WTC11 (cell line): ENCODE measurements at regions not wholly inside any gene's neighbourhood (a gene's known extent, or its start where the extent isn't known, plus 50 kb on each side); places are given as distances from the start of the nearest gene placed in this dataset.

ENCODE experiments used
- ATAC-seq: fragments of 200-7000 bp; cut with Tn5 transposase; 2 replicates; pipeline ENCODE4 v1.10.0; 2021; ENCODE audit warnings: mild to moderate bottlenecking, moderate library complexity
- CTCF ChIA-PET: fragments of 300-600 bp; sonication (Branson Sonifier 250); formaldehyde crosslinking; loops from one replicate; lab custom pipeline; 2021; ENCODE audit warnings: antibody characterized with exemption; lab: Charles Lee
- POLR2A ChIA-PET: fragments of 350-600 bp; sonication (Branson Sonifier 250); formaldehyde crosslinking; loops from one replicate; lab custom pipeline; 2021; ENCODE audit warnings: antibody characterized with exemption; lab: Charles Lee
- DNase-seq: peaks from one replicate; pipeline ENCODE4 v3.0.0; 2021; ENCODE audit warnings: low spot score
- H3K27ac Mint-ChIP-seq: 2 replicates; pipeline ENCODE4 v1.8.0; 2021; ENCODE audit warnings: mixed read lengths
- H3K27me3 Mint-ChIP-seq: 2 replicates; pipeline ENCODE4 v1.8.0; 2021; ENCODE audit warnings: low read depth, mild to moderate bottlenecking, moderate library complexity, mixed read lengths
- H3K36me3 Mint-ChIP-seq: 2 replicates; pipeline ENCODE4 v1.8.0; 2021; ENCODE audit warnings: mixed read lengths
- H3K4me1 Mint-ChIP-seq: 2 replicates; pipeline ENCODE4 v1.8.0; 2022; ENCODE audit warnings: mixed read lengths
- H3K4me3 Mint-ChIP-seq: 2 replicates; pipeline ENCODE4 v1.8.0; 2021; ENCODE audit warnings: mild to moderate bottlenecking, moderate library complexity, mixed read lengths
- H3K9me3 Mint-ChIP-seq: 2 replicates; pipeline ENCODE4 v1.8.0; 2021; ENCODE audit warnings: mixed read lengths
- AR ChIP-seq: fragments of 250-450 bp; sonication (Bioruptor Pico); IDR thresholded peaks from 2 replicates; pipeline ENCODE4 v1.9.0; 2021; ENCODE audit warnings: mild to moderate bottlenecking
- ATF1 ChIP-seq: sonication (generic); formaldehyde crosslinking; IDR thresholded peaks from 2 replicates; pipeline ENCODE4 v1.8.1; 2023; ENCODE audit warnings: mild to moderate bottlenecking, moderate library complexity, missing genetic modification reagents
- CBFB ChIP-seq: sonication (generic); formaldehyde crosslinking; IDR thresholded peaks from 2 replicates; pipeline ENCODE4 v1.8.1; 2022; ENCODE audit warnings: mild to moderate bottlenecking, low read depth, missing genetic modification reagents
- ELF4 ChIP-seq: sonication (generic); formaldehyde crosslinking; IDR thresholded peaks from 2 replicates; pipeline ENCODE4 v1.8.1; 2022; ENCODE audit warnings: low read depth, mild to moderate bottlenecking, moderate library complexity, missing genetic modification reagents
- EMX1 ChIP-seq: fragments of 250-450 bp; sonication (Bioruptor Pico); IDR thresholded peaks from 2 replicates; pipeline ENCODE4 v1.8.0; 2021; ENCODE audit warnings: mild to moderate bottlenecking
- GABPB1 ChIP-seq: sonication (generic); formaldehyde crosslinking; IDR thresholded peaks from 2 replicates; pipeline ENCODE4 v1.8.1; 2023; ENCODE audit warnings: mild to moderate bottlenecking, missing genetic modification reagents
- HMGA2 ChIP-seq: fragments of 250-450 bp; sonication (Bioruptor Pico); IDR thresholded peaks from 2 replicates; pipeline ENCODE4 v1.4.0; 2021; ENCODE audit warnings: mild to moderate bottlenecking, moderate library complexity
- JAZF1 ChIP-seq: fragments of 250-450 bp; sonication (Bioruptor Pico); IDR thresholded peaks from 2 replicates; pipeline ENCODE4 v1.9.0; 2021; ENCODE audit warnings: moderate library complexity, mild to moderate bottlenecking, inconsistent platforms
- KAT7 ChIP-seq: sonication (generic); formaldehyde crosslinking; IDR thresholded peaks from 2 replicates; pipeline ENCODE4 v1.8.1; 2023; ENCODE audit warnings: missing genetic modification reagents, mild to moderate bottlenecking, borderline replicate concordance
- MYBL2 ChIP-seq: sonication (generic); formaldehyde crosslinking; IDR thresholded peaks from 2 replicates; pipeline ENCODE4 v1.8.1; 2023; ENCODE audit warnings: mild to moderate bottlenecking, moderate library complexity, missing genetic modification reagents
- NFATC4 ChIP-seq: fragments of 250-450 bp; sonication (Bioruptor Pico); IDR thresholded peaks from 2 replicates; pipeline ENCODE4 v1.9.0; 2021; ENCODE audit warnings: mild to moderate bottlenecking
- NR1H2 ChIP-seq: sonication (generic); formaldehyde crosslinking; IDR thresholded peaks from 2 replicates; pipeline ENCODE4 v1.9.0; 2021; ENCODE audit warnings: mild to moderate bottlenecking, moderate library complexity, missing genetic modification reagents
- TCF7 ChIP-seq: sonication (generic); formaldehyde crosslinking; IDR thresholded peaks from 2 replicates; pipeline ENCODE4 v1.8.0; 2022; ENCODE audit warnings: mild to moderate bottlenecking, low read depth, missing genetic modification reagents, moderate library complexity
- TEAD4 ChIP-seq: sonication (generic); formaldehyde crosslinking; IDR thresholded peaks from 2 replicates; pipeline ENCODE4 v1.8.0; 2022; ENCODE audit warnings: mild to moderate bottlenecking, missing genetic modification reagents
- USF1 ChIP-seq: sonication (generic); formaldehyde crosslinking; IDR thresholded peaks from 2 replicates; pipeline ENCODE4 v1.8.0; 2022; ENCODE audit warnings: mild to moderate bottlenecking, missing genetic modification reagents
- ZMAT4 ChIP-seq: fragments of 250-450 bp; sonication (Bioruptor Pico); IDR thresholded peaks from 2 replicates; pipeline ENCODE4 v1.9.0; 2021; ENCODE audit warnings: mild to moderate bottlenecking
- ZNF281 ChIP-seq: sonication (generic); formaldehyde crosslinking; IDR thresholded peaks from 2 replicates; pipeline ENCODE4 v1.8.0; 2023; ENCODE audit warnings: mild to moderate bottlenecking, missing genetic modification reagents
- ZNF396 ChIP-seq: fragments of 250-450 bp; sonication (Bioruptor Pico); IDR thresholded peaks from 2 replicates; pipeline ENCODE4 v1.8.0; 2021; ENCODE audit warnings: mild to moderate bottlenecking, moderate library complexity, borderline replicate concordance
- ZNF512 ChIP-seq: sonication (generic); formaldehyde crosslinking; IDR thresholded peaks from 2 replicates; pipeline ENCODE4 v1.8.1; 2022; ENCODE audit warnings: missing genetic modification reagents, borderline replicate concordance
- TF ChIP-seq, protein P1 (sequence below): sonication (generic); formaldehyde crosslinking; IDR thresholded peaks from 2 replicates; pipeline ENCODE4 v1.8.1; 2023; ENCODE audit warnings: mild to moderate bottlenecking, missing genetic modification reagents, borderline replicate concordance
- TF ChIP-seq, protein P2 (sequence below): sonication (generic); formaldehyde crosslinking; IDR thresholded peaks from 2 replicates; pipeline ENCODE4 v1.8.0; 2022; ENCODE audit warnings: mild to moderate bottlenecking, missing genetic modification reagents

- TF ChIP-seq, protein P1, sequence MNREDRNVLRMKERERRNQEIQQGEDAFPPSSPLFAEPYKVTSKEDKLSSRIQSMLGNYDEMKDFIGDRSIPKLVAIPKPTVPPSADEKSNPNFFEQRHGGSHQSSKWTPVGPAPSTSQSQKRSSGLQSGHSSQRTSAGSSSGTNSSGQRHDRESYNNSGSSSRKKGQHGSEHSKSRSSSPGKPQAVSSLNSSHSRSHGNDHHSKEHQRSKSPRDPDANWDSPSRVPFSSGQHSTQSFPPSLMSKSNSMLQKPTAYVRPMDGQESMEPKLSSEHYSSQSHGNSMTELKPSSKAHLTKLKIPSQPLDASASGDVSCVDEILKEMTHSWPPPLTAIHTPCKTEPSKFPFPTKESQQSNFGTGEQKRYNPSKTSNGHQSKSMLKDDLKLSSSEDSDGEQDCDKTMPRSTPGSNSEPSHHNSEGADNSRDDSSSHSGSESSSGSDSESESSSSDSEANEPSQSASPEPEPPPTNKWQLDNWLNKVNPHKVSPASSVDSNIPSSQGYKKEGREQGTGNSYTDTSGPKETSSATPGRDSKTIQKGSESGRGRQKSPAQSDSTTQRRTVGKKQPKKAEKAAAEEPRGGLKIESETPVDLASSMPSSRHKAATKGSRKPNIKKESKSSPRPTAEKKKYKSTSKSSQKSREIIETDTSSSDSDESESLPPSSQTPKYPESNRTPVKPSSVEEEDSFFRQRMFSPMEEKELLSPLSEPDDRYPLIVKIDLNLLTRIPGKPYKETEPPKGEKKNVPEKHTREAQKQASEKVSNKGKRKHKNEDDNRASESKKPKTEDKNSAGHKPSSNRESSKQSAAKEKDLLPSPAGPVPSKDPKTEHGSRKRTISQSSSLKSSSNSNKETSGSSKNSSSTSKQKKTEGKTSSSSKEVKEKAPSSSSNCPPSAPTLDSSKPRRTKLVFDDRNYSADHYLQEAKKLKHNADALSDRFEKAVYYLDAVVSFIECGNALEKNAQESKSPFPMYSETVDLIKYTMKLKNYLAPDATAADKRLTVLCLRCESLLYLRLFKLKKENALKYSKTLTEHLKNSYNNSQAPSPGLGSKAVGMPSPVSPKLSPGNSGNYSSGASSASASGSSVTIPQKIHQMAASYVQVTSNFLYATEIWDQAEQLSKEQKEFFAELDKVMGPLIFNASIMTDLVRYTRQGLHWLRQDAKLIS (CRISPR knock-in tag), result no peak
- TF ChIP-seq, all 79 proteins: peak for 0
Measured at GRCh38 chr10:25692761-25693160, 241.3 kb upstream of the MYO3A start (continued).

GRCh38 chr10:25694206-25694933, 239.7 kb upstream of the MYO3A start:
- Mint-ChIP-seq H3K4me1 (no peaks in the 10 kb centered on the region), H3K36me3 (no peaks in the 10 kb centered on the region), H3K27me3 (no peaks in the 10 kb centered on the region; the same call in 1 of the 2 replicates), H3K4me3 (no peak overlapping the region), H3K9me3 (peaks cover 7% of the 10 kb centered on the region), H3K27ac (no peak overlapping the region)
- TF ChIP-seq EMX1 (CRISPR knock-in tag) (no peak), NFATC4 (CRISPR knock-in tag) (no peak), KAT7 (CRISPR knock-in tag) (no peak), TEAD4 (CRISPR knock-in tag) (no peak), ATF1 (CRISPR knock-in tag) (no peak), GABPB1 (CRISPR knock-in tag) (no peak), ELF4 (CRISPR knock-in tag) (no peak), HMGA2 (CRISPR knock-in tag) (no peak), TCF7 (no peak), MYBL2 (CRISPR knock-in tag) (no peak), ZMAT4 (CRISPR knock-in tag) (no peak), USF1 (CRISPR knock-in tag) (no peak), NR1H2 (CRISPR knock-in tag) (no peak), ZNF396 (no peak)
- CTCF ChIA-PET, result no interaction called here
- peak; percentile 22; the same call in 1 of the 2 replicates for ATAC-seq
- POLR2A ChIA-PET, result no interaction called here
- DNase-seq, result no peak

- ChIA-PET POLR2A (no interaction called here), CTCF (no interaction called here)
- ATAC-seq, result no peak
- Mint-ChIP-seq H3K27ac (no peak overlapping the region), H3K36me3 (no peaks in the 10 kb centered on the region), H3K9me3 (peaks cover 7% of the 10 kb centered on the region), H3K4me3 (no peak overlapping the region), H3K4me1 (no peaks in the 10 kb centered on the region), H3K27me3 (no peaks in the 10 kb centered on the region; the same call in 1 of the 2 replicates)
- DNase-seq, result no peak
- TF ChIP-seq JAZF1 (CRISPR knock-in tag) (no peak), AR (CRISPR knock-in tag) (no peak), NR1H2 (CRISPR knock-in tag) (no peak), CBFB (no peak), ZNF512 (no peak), ZNF281 (CRISPR knock-in tag) (no peak)
- TF ChIP-seq, protein P2, sequence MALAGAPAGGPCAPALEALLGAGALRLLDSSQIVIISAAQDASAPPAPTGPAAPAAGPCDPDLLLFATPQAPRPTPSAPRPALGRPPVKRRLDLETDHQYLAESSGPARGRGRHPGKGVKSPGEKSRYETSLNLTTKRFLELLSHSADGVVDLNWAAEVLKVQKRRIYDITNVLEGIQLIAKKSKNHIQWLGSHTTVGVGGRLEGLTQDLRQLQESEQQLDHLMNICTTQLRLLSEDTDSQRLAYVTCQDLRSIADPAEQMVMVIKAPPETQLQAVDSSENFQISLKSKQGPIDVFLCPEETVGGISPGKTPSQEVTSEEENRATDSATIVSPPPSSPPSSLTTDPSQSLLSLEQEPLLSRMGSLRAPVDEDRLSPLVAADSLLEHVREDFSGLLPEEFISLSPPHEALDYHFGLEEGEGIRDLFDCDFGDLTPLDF (CRISPR knock-in tag), result no peak
Measured at GRCh38 chr10:25694971-25695370, 239.1 kb upstream of the MYO3A start.
